HEK293 (cell line): ENCODE measurements at regions not wholly inside any gene's neighbourhood (a gene's known extent, or its start where the extent isn't known, plus 50 kb on each side); places are given as distances from the start of the nearest gene placed in this dataset.

Experiments used
- CTCF ChIP-seq: fragments of 450-650 bp; formaldehyde crosslinking; IDR thresholded peaks from 2 replicates; pipeline ENCODE4 v1.5.1; 2016; ENCODE audit warnings: missing biosample characterization, missing genetic modification characterization
- GLI2 ChIP-seq: fragments of 450-650 bp; formaldehyde crosslinking; IDR thresholded peaks from 2 replicates; pipeline ENCODE4; 2017; ENCODE audit warnings: missing biosample characterization, missing genetic modification characterization, low read depth, borderline replicate concordance
- TCF7L2 ChIP-seq: IDR thresholded peaks from 2 replicates; pipeline ENCODE4 v1.6.1; 2011; ENCODE audit warnings: low read depth, mild to moderate bottlenecking, inconsistent platforms, low read length, moderate library complexity, borderline replicate concordance
- ZBTB11 ChIP-seq: fragments of 450-650 bp; formaldehyde crosslinking; conservative IDR thresholded peaks from 2 replicates; pipeline ENCODE4 v1.5.1; 2016; ENCODE audit warnings: low read depth, missing biosample characterization, missing genetic modification characterization
- ZBTB17 ChIP-seq: fragments of 450-650 bp; formaldehyde crosslinking; IDR thresholded peaks from 2 replicates; pipeline ENCODE4 v1.5.1; 2016; ENCODE audit warnings: missing biosample characterization, missing genetic modification characterization
- ZNF121 ChIP-seq: fragments of 450-650 bp; formaldehyde crosslinking; IDR thresholded peaks from 2 replicates; pipeline ENCODE4 v1.5.1; 2016; ENCODE audit warnings: missing biosample characterization, missing genetic modification characterization

GRCh38 chr5:133705331-133705730 is 93.0 kb upstream of the FSTL4 start:
- TF ChIP-seq CTCF: no peak
- no peak for TF ChIP-seq GLI2 (tag by site-specific recombination)
- TF ChIP-seq TCF7L2: no peak
- no peak for TF ChIP-seq ZBTB17 (tag by site-specific recombination)
- TF ChIP-seq ZBTB11: no peak
- TF ChIP-seq ZNF121 (tag by site-specific recombination): no peak
